Heart left ventricle (tissue), 13 donors: ENCODE measurements at regions not wholly inside any gene's neighbourhood (a gene's known extent, or its start where the extent isn't known, plus 50 kb on each side); places are given as distances from the start of the nearest gene placed in this dataset.

ENCODE experiments used
- CTCF ChIP-seq, 12 donors: fragments of 200-600 bp; sonication (generic) in 4 of 12; IDR thresholded peaks; one replicate each; pipeline versions ENCODE4 v1.5.0 to v1.8.0; 2018 to 2022; ENCODE audit warnings: antibody characterized with exemption in 12 of 12, mild to moderate bottlenecking in 5 of 12
- POLR2A ChIP-seq, 2 donors: fragments of 450-650 bp; IDR thresholded peaks; one replicate each; pipeline ENCODE4 v1.6.1; 2017; ENCODE audit warnings: antibody characterized with exemption in 2 of 2, mild to moderate bottlenecking in 2 of 2, moderate library complexity in 2 of 2
- donor health status: ischemic (EF 13 %, LVEDD 7.1; RV severe dilation, severe dysfunction).
- donor health status: DM: no; HTN: yes; CAD: no.
- donor health status: DM: no; HTN: no; CAD: no.
- donor health status: ischemic (EF 25% LVEDD 6.9; RV normal size, moderate dysfunction).
- donor health status: ischemic (EF 25% LVEDD 5.7; RV mildly dilated, moderate dysfunction).
- donor health status: ischemic (EF 35%, LVEDD 5.7; RV mildly dilated, moderate dysfunction).
- donor health status: nonischemic (EF 11% LVEDD 7.7; RV severe dilation, severe dysfunction).
- donor health status: DM: yes; HTN: yes; CAD: no.
- donor health status: PGD.
- donor health status: ischemic (EF 29% LVEDD 5.4; RV normal size, mild dysfunction).
- donor health status: nonischemic (EF 23%, LVEDD 6.1; RV moderate dilation, normal function).

DNA sequence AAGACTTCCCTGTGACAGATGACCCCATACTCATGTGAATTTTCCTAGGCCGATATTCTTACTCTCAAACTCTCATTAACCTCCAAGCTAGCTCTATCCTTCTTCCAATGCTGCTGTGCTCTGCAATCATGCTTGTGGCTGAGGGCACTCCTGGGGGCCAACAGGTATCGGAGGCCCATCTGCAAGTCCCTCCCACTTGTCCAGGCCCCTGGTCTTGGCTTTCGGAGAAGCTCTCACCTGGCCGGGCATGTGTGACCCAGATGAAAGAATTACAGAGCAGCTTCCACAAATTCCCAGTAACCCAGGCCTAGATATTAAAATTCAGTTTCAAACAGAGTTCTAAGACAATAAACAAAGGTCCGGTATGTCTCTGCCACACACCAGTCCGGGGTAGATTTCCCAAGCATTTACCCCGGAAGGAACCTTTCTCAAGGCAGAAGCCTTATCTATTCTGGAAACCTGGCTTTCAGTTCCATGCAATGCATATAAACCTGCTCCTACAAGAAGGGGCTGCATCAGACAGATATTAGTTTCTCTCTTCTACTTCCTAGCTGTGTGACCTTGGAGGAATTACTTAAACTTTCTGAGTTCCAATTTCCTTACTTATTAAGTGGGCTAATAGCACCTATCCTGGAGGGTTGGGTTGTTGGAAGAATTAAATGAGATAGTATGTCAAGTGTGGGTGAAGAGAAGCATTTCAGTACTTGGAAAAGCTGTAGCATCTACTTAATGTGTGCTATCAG lies 270.8 kb downstream of the PTTG2 start:
- TF ChIP-seq CTCF (IDR thresholded peaks at IDR 0.05) = no peak
- TF ChIP-seq POLR2A (IDR thresholded peaks at IDR 0.05) = no peak
